B cell (primary cell): ENCODE measurements at regions not wholly inside any gene's neighbourhood (a gene's known extent, or its start where the extent isn't known, plus 50 kb on each side); places are given as distances from the start of the nearest gene placed in this dataset.

Experiments
- ATAC-seq: fragments of 200-7000 bp; cut with Tn5 transposase; one replicate; pipeline ENCODE4 v1.10.0; 2021; ENCODE audit warnings: low read depth, mild to moderate bottlenecking, moderate number of reproducible peaks, moderate library complexity
- CTCF ChIA-PET: fragments of 350-600 bp; sonication (Branson Sonifier 250); formaldehyde crosslinking; loops from one replicate; lab custom pipeline; 2021; ENCODE audit warnings: antibody characterized with exemption, inconsistent platforms; lab: Charles Lee
- POLR2A ChIA-PET: fragments of 350-600 bp; sonication (Branson Sonifier 250); formaldehyde crosslinking; loops from one replicate; lab custom pipeline; 2021; ENCODE audit warnings: antibody characterized with exemption; lab: Charles Lee
- DNase-seq: peaks from one replicate; pipeline ENCODE4 v3.0.0; 2013
- H2AFZ ChIP-seq: 2 replicates; pipeline ENCODE4 v1.6.1; 2012; ENCODE audit warnings: mild to moderate bottlenecking, low read depth, low read length; ENCODE audit not compliant: insufficient read depth, poor library complexity, severe bottlenecking
- H3K27ac ChIP-seq, 2 donors: 1 replicate in 1 of 2; 2 replicates in 1 of 2; pipeline ENCODE4 v1.5.1; 2012 to 2013; ENCODE audit warnings: low read length in 2 of 2, mild to moderate bottlenecking in 2 of 2, moderate library complexity in 1 of 2
- H3K27me3 ChIP-seq, 4 experiments: fragments of 200-600 bp in 1 of 4; sonication (generic) in 1 of 4; replicated peaks in 1 of 4; 1 replicate in 2 of 4; 2 replicates in 2 of 4; pipeline versions ENCODE4 v1.6.1 to v1.7.0; 2013 to 2016; ENCODE audit warnings: low read length in 3 of 4, mild to moderate bottlenecking in 2 of 4, mixed read lengths in 1 of 4, moderate library complexity in 1 of 4; ENCODE audit not compliant: insufficient read depth in 4 of 4, control insufficient read depth in 3 of 4; ENCODE audit errors: control extremely low read depth in 1 of 4
- H3K36me3 ChIP-seq, 2 experiments: replicated peaks in 1 of 2; 1 replicate in 1 of 2; 2 replicates in 1 of 2; pipeline versions ENCODE4 v1.6.1 to v1.7.1; 2013; ENCODE audit warnings: low read length in 1 of 2; ENCODE audit not compliant: insufficient read depth in 2 of 2, control insufficient read depth in 1 of 2; ENCODE audit errors: control extremely low read depth in 1 of 2, extremely low read depth in 1 of 2
- H3K4me1 ChIP-seq, 2 donors: fragments of 200-600 bp in 1 of 2; sonication (generic) in 1 of 2; 1 replicate in 1 of 2; 2 replicates in 1 of 2; pipeline versions ENCODE4 v1.5.1 to v1.6.1; 2013 to 2017; ENCODE audit warnings: low read length in 2 of 2; ENCODE audit not compliant: control insufficient read depth in 2 of 2, insufficient read depth in 2 of 2
- H3K4me2 ChIP-seq: replicated peaks from 2 replicates; pipeline ENCODE3; 2012; ENCODE audit warnings: mild to moderate bottlenecking, low read depth, low read length; ENCODE audit not compliant: poor library complexity, severe bottlenecking
- H3K4me3 ChIP-seq, 5 experiments: fragments of 200-600 bp in 1 of 5; sonication (generic) in 1 of 5; 1 replicate in 3 of 5; 2 replicates in 2 of 5; pipeline versions ENCODE4 v1.5.1 to v1.7.0; 2011 to 2016; ENCODE audit warnings: low read length in 4 of 5, mild to moderate bottlenecking in 4 of 5, low read depth in 2 of 5, control low read depth in 1 of 5, moderate library complexity in 1 of 5; ENCODE audit not compliant: insufficient read depth in 1 of 5; ENCODE audit errors: control extremely low read depth in 1 of 5, extremely low read depth in 1 of 5
- H3K79me2 ChIP-seq: fragments of 200-600 bp; sonication (generic); one replicate; pipeline ENCODE4 v1.6.0; 2016; ENCODE audit warnings: low read length; ENCODE audit not compliant: control insufficient read depth, insufficient read depth
- H3K9ac ChIP-seq: fragments of 200-600 bp; sonication (generic); 2 replicates; pipeline ENCODE4 v1.6.1; 2017; ENCODE audit warnings: mild to moderate bottlenecking, low read length, moderate library complexity
- H3K9me3 ChIP-seq, 3 donors: one replicate each; pipeline versions ENCODE4 v1.6.1 to v1.7.1; 2013; ENCODE audit warnings: low read length in 2 of 3; ENCODE audit not compliant: control insufficient read depth in 2 of 3, insufficient read depth in 1 of 3; ENCODE audit errors: control extremely low read depth in 1 of 3
- H4K20me1 ChIP-seq: 2 replicates; pipeline ENCODE4 v1.6.0; 2012; ENCODE audit warnings: mild to moderate bottlenecking, low read length; ENCODE audit not compliant: insufficient read depth, control insufficient read depth, poor library complexity, severe bottlenecking
- H3K27ac Mint-ChIP-seq: one replicate; pipeline ENCODE4 v1.8.0; 2021; ENCODE audit warnings: mixed read lengths
- H3K27me3 Mint-ChIP-seq: one replicate; pipeline ENCODE4 v1.8.0; 2021; ENCODE audit warnings: mixed read lengths
- H3K4me1 Mint-ChIP-seq: one replicate; pipeline ENCODE4 v1.8.0; 2021; ENCODE audit warnings: mixed read lengths
- H3K4me3 Mint-ChIP-seq: one replicate; pipeline ENCODE4 v1.8.0; 2021; ENCODE audit warnings: mixed read lengths
- H3K9me3 Mint-ChIP-seq: one replicate; pipeline ENCODE4 v1.8.0; 2022; ENCODE audit warnings: mixed read lengths; ENCODE audit not compliant: insufficient read depth
- EZH2 ChIP-seq: IDR thresholded peaks from 2 replicates; pipeline ENCODE4 v1.6.1; 2012; ENCODE audit warnings: borderline replicate concordance, low read depth, mild to moderate bottlenecking, moderate library complexity, low read length; ENCODE audit not compliant: insufficient read depth, poor library complexity, severe bottlenecking
- WGBS: methylation state at CpG from one replicate; pipeline ENCODE4 v1.1.5; 2013; ENCODE audit warnings: missing lambda C conversion rate; ENCODE audit not compliant: insufficient coverage; 5-methylcytosine and 5-hydroxymethylcytosine counted together
- intact Hi-C: fragments of 100-400 bp; cut with micrococcal nuclease; formaldehyde crosslinking; loops from one replicate; pipeline ENCODE4 v1.10.0; 2022
- TF ChIP-seq, protein P1 (sequence below): fragments of 200-600 bp; IDR thresholded peaks from one replicate; pipeline ENCODE4 v1.8.0; 2022; ENCODE audit warnings: antibody characterized with exemption, mild to moderate bottlenecking

DNA sequence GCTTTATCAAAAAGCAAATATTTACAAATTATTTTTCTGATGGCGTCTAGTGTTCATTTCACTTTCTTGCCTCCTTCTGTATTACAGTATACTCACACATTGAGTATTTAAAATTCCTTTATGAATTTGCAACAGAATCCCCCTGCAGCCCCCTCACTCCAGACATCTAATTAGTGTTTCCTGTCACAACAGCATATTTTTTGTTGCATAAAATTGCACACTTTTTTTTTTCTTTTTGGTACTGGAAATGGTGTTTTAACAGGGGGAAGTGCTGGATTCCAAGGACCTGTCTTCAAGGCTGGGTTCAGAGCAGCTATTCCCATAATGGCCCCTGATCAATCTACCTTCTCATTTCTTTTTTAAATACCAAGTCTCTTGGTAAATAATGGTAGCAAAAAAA is 184.3 kb upstream of the HMCN1 start:
- no peaks in the 10 kb centered on the region for H3K9me3 Mint-ChIP-seq
- ATAC-seq (no peak), DNase-seq (no peak)
- no peaks in the 10 kb centered on the region for H3K27me3 ChIP-seq
- no peaks in the 10 kb centered on the region for H4K20me1 ChIP-seq
- no peaks in the 10 kb centered on the region for H3K79me2 ChIP-seq
- no peak overlapping the region for H3K4me3 ChIP-seq
- no peaks in the 10 kb centered on the region for H3K27me3 Mint-ChIP-seq
- intact Hi-C loops: no loop called here
- POLR2A ChIA-PET: interaction anchor here (0.7 kb wide), 1 partner anchor 47 kb away, joined by 7 read pairs; no protein-coding TSS in a partner anchor
- peaks cover 0 to 3% (median 0%) of the 10 kb centered on the region in 3 donors for H3K9me3 ChIP-seq
- no peak overlapping the region for H3K4me2 ChIP-seq
- TF ChIP-seq, protein P1, sequence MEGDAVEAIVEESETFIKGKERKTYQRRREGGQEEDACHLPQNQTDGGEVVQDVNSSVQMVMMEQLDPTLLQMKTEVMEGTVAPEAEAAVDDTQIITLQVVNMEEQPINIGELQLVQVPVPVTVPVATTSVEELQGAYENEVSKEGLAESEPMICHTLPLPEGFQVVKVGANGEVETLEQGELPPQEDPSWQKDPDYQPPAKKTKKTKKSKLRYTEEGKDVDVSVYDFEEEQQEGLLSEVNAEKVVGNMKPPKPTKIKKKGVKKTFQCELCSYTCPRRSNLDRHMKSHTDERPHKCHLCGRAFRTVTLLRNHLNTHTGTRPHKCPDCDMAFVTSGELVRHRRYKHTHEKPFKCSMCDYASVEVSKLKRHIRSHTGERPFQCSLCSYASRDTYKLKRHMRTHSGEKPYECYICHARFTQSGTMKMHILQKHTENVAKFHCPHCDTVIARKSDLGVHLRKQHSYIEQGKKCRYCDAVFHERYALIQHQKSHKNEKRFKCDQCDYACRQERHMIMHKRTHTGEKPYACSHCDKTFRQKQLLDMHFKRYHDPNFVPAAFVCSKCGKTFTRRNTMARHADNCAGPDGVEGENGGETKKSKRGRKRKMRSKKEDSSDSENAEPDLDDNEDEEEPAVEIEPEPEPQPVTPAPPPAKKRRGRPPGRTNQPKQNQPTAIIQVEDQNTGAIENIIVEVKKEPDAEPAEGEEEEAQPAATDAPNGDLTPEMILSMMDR: no peak
- TF ChIP-seq EZH2: no peak
- no peak overlapping the region for H3K27ac Mint-ChIP-seq
- no peaks in the 10 kb centered on the region for H3K4me1 Mint-ChIP-seq
- CTCF ChIA-PET: no interaction called here
- no peak overlapping the region for H3K27ac ChIP-seq
- WGBS: 100% methylated on average over 1 of the region's 1 CpG
- H3K36me3 ChIP-seq: no peaks in the 10 kb centered on the region
- no peak overlapping the region for H3K9ac ChIP-seq
- H2AFZ ChIP-seq: no peak overlapping the region
- no peaks in the 10 kb centered on the region for H3K4me1 ChIP-seq
- H3K4me3 Mint-ChIP-seq: no peak overlapping the region

DNA sequence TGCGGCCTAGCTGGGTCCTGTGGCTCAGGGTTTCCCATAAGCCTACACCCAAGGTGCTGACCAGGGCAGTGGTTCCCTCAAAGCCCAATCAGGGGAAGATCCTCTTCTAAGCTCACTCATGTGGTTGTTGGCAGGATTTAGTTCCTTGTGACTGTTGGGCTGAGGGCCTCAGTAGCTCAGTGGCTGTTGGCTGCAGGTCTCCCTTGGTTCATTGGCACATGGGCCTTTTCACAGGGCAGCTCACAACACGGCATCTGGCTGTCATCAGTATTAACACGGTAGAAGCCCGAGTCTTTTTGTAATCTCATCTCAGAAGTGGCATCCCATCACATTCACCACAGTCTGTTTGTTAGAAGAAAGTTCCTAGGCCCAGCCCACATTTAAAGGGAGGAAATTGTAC is 188.2 kb upstream of the HMCN1 start:
- H3K4me1 ChIP-seq: no peaks in the 10 kb centered on the region
- WGBS: no CpG with 5 or more reads among the region's 4 CpGs
- intact Hi-C loops: no loop called here
- H3K4me3 ChIP-seq: no peak overlapping the region
- H3K27me3 ChIP-seq: no peaks in the 10 kb centered on the region
- H3K4me1 Mint-ChIP-seq: no peaks in the 10 kb centered on the region
- H3K4me2 ChIP-seq: no peak overlapping the region
- POLR2A ChIA-PET: no interaction called here
- H3K9ac ChIP-seq: no peak overlapping the region
- H3K79me2 ChIP-seq: no peaks in the 10 kb centered on the region
- H3K9me3 Mint-ChIP-seq: no peaks in the 10 kb centered on the region
- no peak overlapping the region for H3K4me3 Mint-ChIP-seq
- ATAC-seq: no peak
- H3K27me3 Mint-ChIP-seq: no peaks in the 10 kb centered on the region
- H3K9me3 ChIP-seq: peaks cover 0 to 3% (median 0%) of the 10 kb centered on the region in 3 donors
- H3K27ac Mint-ChIP-seq: no peak overlapping the region
- no peaks in the 10 kb centered on the region for H4K20me1 ChIP-seq
- H3K27ac ChIP-seq: no peak overlapping the region
- H3K36me3 ChIP-seq: no peaks in the 10 kb centered on the region
- CTCF ChIA-PET: no interaction called here
- DNase-seq: no peak
- H2AFZ ChIP-seq: no peak overlapping the region
- no peak for TF ChIP-seq EZH2
- TF ChIP-seq, protein P1: no peak
